ENCODE measurements at regions not wholly inside any gene's neighbourhood (a gene's known extent, or its start where the extent isn't known, plus 50 kb on each side); places are given as distances from the start of the nearest gene placed in this dataset.
"Not testable (repeated sequence)": the region's sequence is repeated elsewhere in the genome, so short reads cannot be mapped to it uniquely, and the experiment has no call there.

DNA sequence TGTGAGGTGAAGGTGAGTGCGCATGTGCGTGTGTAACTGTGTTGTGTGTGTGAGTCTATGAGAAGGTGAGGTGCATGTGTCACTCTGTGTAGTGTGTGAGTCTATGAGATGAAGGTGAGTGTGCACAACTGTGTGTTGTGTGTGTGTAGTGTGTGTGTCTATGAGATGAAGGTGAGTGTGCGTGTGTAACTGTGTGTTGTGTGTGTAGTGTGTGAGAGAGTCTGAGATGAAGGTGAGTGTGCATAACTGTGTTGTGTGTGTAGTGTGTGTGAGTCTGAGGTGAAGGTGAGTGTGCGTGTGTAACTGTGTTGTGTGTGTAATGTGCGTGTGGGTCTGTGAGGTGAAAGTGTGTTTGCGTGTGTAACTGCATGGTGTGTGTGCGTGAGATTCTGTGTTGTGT lies 154.0 kb downstream of the FOXD2 start:
- Histone ChIP-seq H3K36me3 (ENCODE audit: insufficient read depth, low read length) (no peaks in the 10 kb centered on the region), H3K27me3 (ENCODE audit: insufficient read depth, low read length) (peaks cover 63% of the 10 kb centered on the region), H3K9me3 (ENCODE audit: low read length) (no peaks in the 10 kb centered on the region), H3K4me1 (ENCODE audit: insufficient read depth, low read length) (no peaks in the 10 kb centered on the region), H2AFZ (ENCODE audit: low read depth, low read length) (no peak overlapping the region), H3K4me3 (ENCODE audit: low read length) (no peak overlapping the region)

DNA sequence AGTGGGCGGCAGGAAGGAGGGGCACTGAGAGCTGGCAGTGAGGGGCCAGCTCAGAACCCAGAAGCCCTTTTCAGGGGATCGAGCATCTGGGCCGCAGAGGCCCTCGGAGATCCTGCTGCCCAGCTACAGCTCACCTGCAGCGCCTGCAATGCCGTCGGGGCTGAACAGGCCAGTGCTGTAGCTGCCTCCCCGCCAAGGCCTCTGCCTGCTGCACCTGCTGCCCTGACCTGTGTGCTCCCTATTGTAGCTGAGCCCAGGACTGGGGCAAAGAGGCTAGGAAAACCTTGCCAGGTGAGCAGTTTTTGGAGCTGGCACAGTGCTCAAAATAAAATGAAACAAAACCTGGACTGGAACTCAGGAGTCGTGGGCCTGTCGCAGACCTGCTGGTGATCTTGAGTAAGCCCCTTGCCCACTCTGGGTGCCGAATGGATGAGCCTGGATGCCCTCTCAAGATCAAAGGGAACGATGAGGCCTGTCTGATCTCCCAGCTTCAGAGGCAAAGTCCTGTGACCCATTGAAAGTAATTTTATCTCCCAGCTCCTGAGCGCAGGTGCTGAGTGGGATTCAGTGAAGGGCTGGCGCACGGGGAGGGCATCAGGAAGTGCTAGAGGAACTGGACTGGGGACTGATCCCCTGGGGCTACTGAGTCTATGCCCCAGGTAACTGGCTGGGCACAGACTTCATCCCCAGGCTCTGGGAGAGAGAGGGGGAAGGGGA lies 154.6 kb downstream of the FOXD2 start:
- Histone ChIP-seq H3K9me3 (ENCODE audit: low read length) (no peaks in the 10 kb centered on the region), H2AFZ (ENCODE audit: low read depth, low read length) (no peak overlapping the region), H3K4me3 (ENCODE audit: low read length) (no peak overlapping the region), H3K4me1 (ENCODE audit: insufficient read depth, low read length) (no peaks in the 10 kb centered on the region), H3K36me3 (ENCODE audit: insufficient read depth, low read length) (no peaks in the 10 kb centered on the region), H3K27me3 (ENCODE audit: insufficient read depth, low read length) (peaks cover 63% of the 10 kb centered on the region)

DNA sequence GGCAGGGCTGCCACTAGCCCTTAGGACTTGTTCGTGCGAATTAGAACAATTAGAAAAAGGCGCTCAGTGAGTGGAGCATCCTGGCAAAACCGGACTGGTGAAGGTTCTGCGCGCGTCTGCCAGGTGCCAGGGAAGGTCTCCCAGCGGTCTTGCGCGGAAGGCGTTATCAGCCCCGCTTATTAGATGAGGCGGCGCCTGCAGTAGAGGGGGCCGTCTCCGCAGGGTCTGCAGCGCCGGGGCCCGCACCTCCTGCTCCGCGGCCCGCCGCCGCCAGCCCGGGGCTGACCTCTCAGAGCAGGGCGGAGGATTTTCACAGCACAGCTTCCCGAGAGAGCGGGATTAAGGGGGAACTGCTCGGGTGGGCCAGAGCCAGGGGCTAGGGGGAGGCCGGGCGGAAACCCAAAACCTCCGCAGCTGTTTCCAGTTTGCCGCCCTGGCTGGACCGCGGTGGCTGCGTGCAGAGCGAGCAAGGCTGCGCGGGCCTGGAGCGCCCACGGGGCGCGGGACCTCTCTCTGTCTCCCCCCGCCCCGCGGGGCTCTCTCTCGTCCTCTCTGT lies 155.2 kb downstream of the FOXD2 start:
- Histone ChIP-seq H3K36me3 (ENCODE audit: insufficient read depth, low read length) (no peaks in the 10 kb centered on the region), H2AFZ (ENCODE audit: low read depth, low read length) (no peak overlapping the region), H3K9me3 (ENCODE audit: low read length) (no peaks in the 10 kb centered on the region), H3K27me3 (ENCODE audit: insufficient read depth, low read length) (peaks cover 63% of the 10 kb centered on the region), H3K4me1 (ENCODE audit: insufficient read depth, low read length) (no peaks in the 10 kb centered on the region), H3K4me3 (ENCODE audit: low read length) (no peak overlapping the region)

DNA sequence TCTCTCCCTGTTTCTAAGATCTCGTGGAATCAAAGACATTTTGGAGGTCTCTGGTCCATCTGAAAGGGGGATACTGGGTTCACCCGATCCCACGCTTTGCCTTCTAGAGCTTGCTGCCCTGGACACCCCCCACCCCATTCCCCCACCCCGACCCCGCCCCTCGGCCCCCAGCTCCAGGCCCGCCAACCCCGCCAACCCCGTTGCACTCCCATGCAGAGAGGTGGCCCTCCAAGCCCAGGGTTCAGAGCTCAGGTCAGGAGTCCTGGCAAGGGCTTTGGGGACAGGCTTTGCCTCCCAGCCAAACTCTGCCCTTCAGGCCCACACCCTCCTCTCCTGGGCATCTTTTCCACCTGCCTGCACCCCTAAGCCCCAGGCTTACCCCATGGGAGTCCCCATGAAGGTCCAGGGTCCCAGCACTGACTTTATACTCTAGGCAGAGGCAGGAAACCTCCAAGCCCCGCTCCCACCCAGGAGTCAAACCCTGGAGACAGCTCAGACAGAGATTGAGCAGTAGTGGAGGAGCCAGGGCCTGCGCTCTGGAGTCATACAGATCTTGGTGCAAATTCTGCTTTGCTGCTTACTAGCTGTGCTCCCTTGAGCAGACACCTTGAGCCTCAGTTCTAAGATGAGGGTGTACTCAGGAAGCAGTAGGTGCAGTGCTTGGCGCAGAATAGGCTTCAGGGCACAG lies 155.9 kb downstream of the FOXD2 start:
- Histone ChIP-seq H3K4me3 (ENCODE audit: low read length) (no peak overlapping the region), H3K4me1 (ENCODE audit: insufficient read depth, low read length) (no peaks in the 10 kb centered on the region), H3K9me3 (ENCODE audit: low read length) (no peaks in the 10 kb centered on the region), H3K36me3 (ENCODE audit: insufficient read depth, low read length) (no peaks in the 10 kb centered on the region), H2AFZ (ENCODE audit: low read depth, low read length) (no peak overlapping the region), H3K27me3 (ENCODE audit: insufficient read depth, low read length) (peaks cover 63% of the 10 kb centered on the region)

DNA sequence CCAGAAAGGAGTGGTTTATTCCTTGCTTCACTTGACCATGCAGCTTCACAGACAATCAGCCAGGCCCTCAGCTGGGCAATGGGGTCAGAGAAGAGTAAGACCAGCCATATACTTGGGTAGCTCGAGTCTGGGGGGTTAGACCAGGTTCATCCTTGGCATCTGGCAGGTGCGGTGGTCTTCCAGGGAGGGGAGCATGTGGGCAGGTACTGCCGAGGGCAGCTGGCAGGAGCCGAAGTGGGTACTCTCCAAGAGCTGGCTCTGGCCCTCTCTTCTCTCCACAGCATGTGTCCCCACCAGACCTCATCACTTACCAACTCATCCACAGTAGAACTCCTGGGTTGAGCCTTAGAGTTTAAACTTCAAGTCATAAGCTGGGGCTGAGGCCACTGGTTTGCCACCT lies 156.8 kb downstream of the FOXD2 start:
- Histone ChIP-seq H3K9me3 (ENCODE audit: low read length) (no peaks in the 10 kb centered on the region), H3K4me1 (ENCODE audit: insufficient read depth, low read length) (no peaks in the 10 kb centered on the region), H3K36me3 (ENCODE audit: insufficient read depth, low read length) (no peaks in the 10 kb centered on the region), H2AFZ (ENCODE audit: low read depth, low read length) (no peak overlapping the region), H3K4me3 (ENCODE audit: low read length) (no peak overlapping the region), H3K27me3 (ENCODE audit: insufficient read depth, low read length) (peaks cover 57% of the 10 kb centered on the region)

DNA sequence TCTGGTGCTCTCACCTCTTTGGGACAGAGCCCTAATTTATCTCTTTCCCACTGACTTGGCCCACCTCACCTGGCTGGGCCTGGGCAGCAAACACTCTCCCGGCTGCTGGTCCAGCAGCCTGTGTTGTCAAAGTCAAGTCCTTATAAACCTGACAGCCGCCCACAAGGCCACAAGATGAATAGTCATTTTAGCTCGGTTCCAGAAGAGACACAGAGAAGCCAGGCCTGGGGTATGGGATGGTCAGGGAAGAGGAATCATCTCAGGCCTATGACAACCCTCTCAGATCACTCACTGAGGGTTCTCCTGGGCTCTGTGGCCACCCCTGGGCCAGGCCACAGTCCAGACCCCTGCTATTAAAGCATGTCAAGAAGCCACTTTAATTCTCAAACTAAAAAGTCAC lies 158.5 kb downstream of the FOXD2 start:
- H3K4me1 ChIP-seq (ENCODE audit: insufficient read depth, low read length), result no peaks in the 10 kb centered on the region
- no peak overlapping the region for H3K4me3 ChIP-seq (ENCODE audit: low read length)
- no peaks in the 10 kb centered on the region for H3K36me3 ChIP-seq (ENCODE audit: insufficient read depth, low read length)
- peaks cover 47% of the 10 kb centered on the region for H3K27me3 ChIP-seq (ENCODE audit: insufficient read depth, low read length)
- no peak overlapping the region for H2AFZ ChIP-seq (ENCODE audit: low read depth, low read length)
- no peaks in the 10 kb centered on the region for H3K9me3 ChIP-seq (ENCODE audit: low read length)

DNA sequence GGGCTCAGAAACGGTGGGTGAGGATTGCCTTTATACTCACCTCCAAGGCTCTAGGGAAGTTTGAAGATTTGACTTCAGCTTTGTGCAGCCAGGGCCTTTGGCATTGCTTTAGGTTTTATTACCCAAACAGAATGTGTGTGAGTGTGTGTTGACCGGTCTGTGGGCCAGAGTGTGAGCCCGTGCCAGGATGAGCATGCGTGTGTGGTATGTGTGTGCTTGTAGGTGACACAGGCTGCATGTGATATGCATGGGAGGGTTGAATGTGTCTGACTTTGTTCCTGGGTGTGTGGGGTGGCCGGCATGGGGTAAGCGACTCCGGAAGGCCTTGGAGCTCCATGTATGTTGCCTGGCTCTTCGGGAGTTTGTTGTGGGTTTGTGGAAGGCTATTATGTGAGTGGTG lies 160.5 kb downstream of the FOXD2 start:
- Histone ChIP-seq H3K9me3 (ENCODE audit: low read length) (no peaks in the 10 kb centered on the region), H3K36me3 (ENCODE audit: insufficient read depth, low read length) (no peaks in the 10 kb centered on the region), H3K27me3 (ENCODE audit: insufficient read depth, low read length) (peaks cover 27% of the 10 kb centered on the region), H3K4me1 (ENCODE audit: insufficient read depth, low read length) (no peaks in the 10 kb centered on the region), H3K4me3 (ENCODE audit: low read length) (no peak overlapping the region), H2AFZ (ENCODE audit: low read depth, low read length) (no peak overlapping the region)

DNA sequence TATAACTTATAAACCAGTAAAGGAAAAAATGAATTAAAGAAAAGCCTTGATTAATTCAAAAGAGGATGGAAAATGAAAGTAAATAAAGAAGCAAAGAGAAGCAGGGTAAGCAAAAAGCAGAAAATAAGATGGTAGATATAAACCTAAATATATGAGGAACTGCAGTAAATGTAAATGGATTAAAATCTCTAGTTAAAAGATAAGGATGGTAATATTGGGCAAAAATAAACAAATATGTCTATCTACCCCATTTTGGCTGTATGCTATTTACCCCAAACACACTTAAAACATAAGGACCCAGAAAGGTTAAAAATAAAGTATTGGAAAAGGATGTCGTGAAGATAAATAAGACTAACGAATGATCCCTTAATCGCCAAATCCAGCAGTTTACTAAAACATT lies 161.9 kb downstream of the FOXD2 start:
- H3K4me3 ChIP-seq (ENCODE audit: low read length), result no peak overlapping the region
- H3K36me3 ChIP-seq (ENCODE audit: insufficient read depth, low read length), result no peaks in the 10 kb centered on the region
- no peaks in the 10 kb centered on the region for H3K9me3 ChIP-seq (ENCODE audit: low read length)
- no peak overlapping the region for H2AFZ ChIP-seq (ENCODE audit: low read depth, low read length)
- peaks cover 14% of the 10 kb centered on the region for H3K27me3 ChIP-seq (ENCODE audit: insufficient read depth, low read length)
- no peaks in the 10 kb centered on the region for H3K4me1 ChIP-seq (ENCODE audit: insufficient read depth, low read length)

DNA sequence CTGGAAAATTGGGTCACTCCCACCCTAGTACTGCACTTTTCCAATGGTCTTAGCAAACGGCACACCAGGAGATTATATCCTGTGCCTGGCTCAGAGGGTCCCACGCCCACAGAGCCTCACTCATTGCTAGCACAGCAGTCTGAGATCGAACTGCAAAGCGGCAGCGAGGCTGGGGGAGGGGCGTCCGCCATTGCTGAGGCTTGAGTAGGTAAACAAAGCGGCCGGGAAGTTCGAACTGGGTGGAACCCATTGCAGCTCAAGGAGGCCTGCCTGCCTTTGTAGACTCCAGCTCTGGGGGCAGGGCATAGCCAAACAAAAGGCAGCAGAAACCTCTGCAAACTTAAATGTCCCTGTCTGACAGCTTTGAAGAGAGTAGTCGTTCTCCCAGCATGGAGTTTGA lies 164.6 kb downstream of the FOXD2 start:
- H3K4me1 ChIP-seq (ENCODE audit: insufficient read depth, low read length); H3K4me3 ChIP-seq (ENCODE audit: low read length); H3K36me3 ChIP-seq (ENCODE audit: insufficient read depth, low read length); H3K27me3 ChIP-seq (ENCODE audit: insufficient read depth, low read length); H3K9me3 ChIP-seq (ENCODE audit: low read length); H2AFZ ChIP-seq (ENCODE audit: low read depth, low read length): not testable (repeated sequence)

DNA sequence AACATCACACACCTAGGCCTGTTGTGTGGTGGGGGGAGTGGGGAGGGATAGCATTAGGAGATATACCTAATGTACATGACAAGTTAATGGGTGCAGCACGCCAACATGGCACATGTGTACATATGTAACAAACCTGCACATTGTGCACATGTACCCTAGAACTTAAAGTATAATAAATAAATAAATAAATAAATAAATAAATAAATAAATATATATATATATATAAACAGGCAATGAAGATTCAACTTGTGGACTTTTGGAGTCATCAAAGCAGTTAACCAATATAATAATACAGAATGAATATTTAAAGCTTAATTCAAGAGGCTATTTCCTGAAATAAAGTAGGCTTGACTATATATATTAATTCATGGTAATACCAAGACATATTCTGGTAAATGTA lies 167.0 kb downstream of the FOXD2 start:
- not testable (repeated sequence) for H3K4me1 ChIP-seq (ENCODE audit: insufficient read depth, low read length); H3K36me3 ChIP-seq (ENCODE audit: insufficient read depth, low read length); H3K4me3 ChIP-seq (ENCODE audit: low read length); H3K27me3 ChIP-seq (ENCODE audit: insufficient read depth, low read length); H2AFZ ChIP-seq (ENCODE audit: low read depth, low read length); H3K9me3 ChIP-seq (ENCODE audit: low read length)

DNA sequence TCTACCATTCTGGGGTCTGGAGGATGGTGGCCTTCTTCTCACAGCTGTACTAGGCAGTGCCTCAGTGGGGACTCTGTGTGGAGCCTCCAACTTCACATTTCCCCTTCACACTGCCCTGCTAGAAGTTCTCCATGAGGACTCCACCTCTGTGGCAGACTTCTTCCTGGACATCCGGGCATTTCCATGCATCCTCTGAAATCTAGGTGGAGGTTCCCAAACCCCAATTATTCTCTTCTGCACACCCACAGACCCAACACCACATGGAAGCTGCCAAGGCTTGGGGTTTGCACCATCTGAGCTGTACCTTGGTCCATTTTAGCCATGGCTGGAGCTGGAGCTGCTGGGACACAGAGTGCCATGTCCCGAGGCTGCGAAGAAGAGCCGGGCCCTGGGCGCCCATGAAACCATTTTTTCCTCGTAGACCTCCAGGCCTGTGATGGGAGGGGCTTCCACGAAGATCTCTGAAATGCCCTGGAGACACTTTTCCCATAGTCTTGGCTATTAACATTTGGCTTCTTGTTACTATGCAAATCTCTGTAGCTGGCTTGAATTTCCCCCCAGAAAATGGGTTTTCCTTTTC lies 170.5 kb downstream of the FOXD2 start:
- Histone ChIP-seq H3K27me3 (ENCODE audit: insufficient read depth, low read length) (no peaks in the 10 kb centered on the region), H3K4me3 (ENCODE audit: low read length) (no peak overlapping the region)

DNA sequence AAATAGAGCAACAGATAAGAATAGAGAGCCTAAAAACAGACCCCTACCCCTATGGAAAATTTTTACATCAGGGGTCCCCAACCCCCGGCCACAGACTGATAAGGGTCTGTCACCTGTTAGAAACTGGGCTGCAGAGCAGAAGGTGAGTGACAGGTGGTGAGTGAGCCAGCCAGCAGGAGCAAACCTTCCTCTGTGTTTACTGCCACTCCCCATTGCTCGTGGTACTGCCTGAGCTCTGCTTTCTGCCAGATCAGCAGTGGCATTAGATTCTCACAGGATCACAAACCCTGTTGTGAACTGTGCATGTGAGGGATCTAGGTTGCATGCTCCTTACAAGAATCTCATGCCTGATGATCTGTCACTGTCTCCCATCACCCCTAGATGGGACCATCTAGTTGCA lies 174.1 kb downstream of the FOXD2 start:
- no peak overlapping the region for H2AFZ ChIP-seq (ENCODE audit: low read depth, low read length)
- no peak overlapping the region for H3K4me3 ChIP-seq (ENCODE audit: low read length)
- no peaks in the 10 kb centered on the region for H3K4me1 ChIP-seq (ENCODE audit: insufficient read depth, low read length)
- H3K27me3 ChIP-seq (ENCODE audit: insufficient read depth, low read length), result no peaks in the 10 kb centered on the region
- H3K9me3 ChIP-seq (ENCODE audit: low read length), result no peaks in the 10 kb centered on the region
- no peaks in the 10 kb centered on the region for H3K36me3 ChIP-seq (ENCODE audit: insufficient read depth, low read length)

More for the DNA sequence above, 170.5 kb downstream of the FOXD2 start:
- Histone ChIP-seq H3K9me3 (ENCODE audit: low read length) (no peaks in the 10 kb centered on the region), H2AFZ (ENCODE audit: low read depth, low read length) (no peak overlapping the region), H3K4me1 (ENCODE audit: insufficient read depth, low read length) (no peaks in the 10 kb centered on the region), H3K36me3 (ENCODE audit: insufficient read depth, low read length) (no peaks in the 10 kb centered on the region)

DNA sequence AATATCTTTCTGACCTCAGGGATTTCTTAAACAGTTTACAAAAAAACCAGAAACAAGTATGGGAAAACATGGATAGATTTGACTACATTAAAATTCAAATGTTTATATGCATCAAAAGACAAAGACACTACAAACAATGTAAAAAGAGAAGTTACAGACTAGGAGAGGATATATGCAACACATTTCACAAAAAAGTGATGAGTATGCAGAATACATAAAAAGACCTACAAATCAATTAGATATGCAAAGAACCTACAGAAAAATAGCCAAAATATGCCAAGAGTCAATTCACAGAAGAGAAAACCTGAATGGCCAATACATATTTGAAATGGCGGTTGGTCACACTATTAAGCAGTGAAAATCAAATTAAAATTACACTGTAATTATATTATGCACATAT lies 175.0 kb downstream of the FOXD2 start:
- Histone ChIP-seq H3K9me3 (ENCODE audit: low read length) (no peaks in the 10 kb centered on the region), H3K4me1 (ENCODE audit: insufficient read depth, low read length) (no peaks in the 10 kb centered on the region), H3K36me3 (ENCODE audit: insufficient read depth, low read length) (no peaks in the 10 kb centered on the region), H2AFZ (ENCODE audit: low read depth, low read length) (no peak overlapping the region), H3K27me3 (ENCODE audit: insufficient read depth, low read length) (no peaks in the 10 kb centered on the region), H3K4me3 (ENCODE audit: low read length) (no peak overlapping the region)
